OCI-LY7 (cell line): ENCODE measurements at regions not wholly inside any gene's neighbourhood (a gene's known extent, or its start where the extent isn't known, plus 50 kb on each side); places are given as distances from the start of the nearest gene placed in this dataset.

Experiments
- EZH2phosphoT487 ChIP-seq: fragments of 200-600 bp; sonication (generic); IDR thresholded peaks from 2 replicates; pipeline ENCODE4 v1.6.1; 2018; ENCODE audit warnings: low read depth, borderline replicate concordance, mild to moderate bottlenecking, mixed run types, antibody characterized with exemption, low read length, moderate library complexity, mixed read lengths
- TF ChIP-seq, protein P1 (sequence below): fragments of 200-600 bp; sonication (generic); conservative IDR thresholded peaks from 2 replicates; pipeline ENCODE4 v1.5.1; 2014; ENCODE audit warnings: mild to moderate bottlenecking, antibody characterized with exemption, low read length, moderate library complexity, mixed read lengths

DNA sequence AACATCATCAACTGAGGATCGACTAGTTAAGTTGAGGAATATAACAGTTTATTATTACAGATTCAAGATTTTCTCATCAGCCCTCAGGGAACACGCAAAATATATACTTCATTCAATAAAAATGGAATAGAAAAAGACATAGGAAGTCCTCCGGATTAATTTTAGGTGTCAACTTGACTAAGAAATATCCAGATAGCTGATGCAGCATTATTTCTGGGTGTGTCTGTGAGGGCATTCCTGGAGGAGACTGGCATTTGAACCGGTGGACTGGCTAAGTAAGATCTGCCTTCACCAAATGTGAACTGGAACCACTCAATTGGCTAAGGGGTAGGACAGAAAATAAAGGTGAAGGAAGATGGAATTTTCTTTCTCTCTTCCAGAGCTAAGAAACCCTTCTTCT lies 845.3 kb downstream of the SOCS6 start:
- TF ChIP-seq, protein P1, sequence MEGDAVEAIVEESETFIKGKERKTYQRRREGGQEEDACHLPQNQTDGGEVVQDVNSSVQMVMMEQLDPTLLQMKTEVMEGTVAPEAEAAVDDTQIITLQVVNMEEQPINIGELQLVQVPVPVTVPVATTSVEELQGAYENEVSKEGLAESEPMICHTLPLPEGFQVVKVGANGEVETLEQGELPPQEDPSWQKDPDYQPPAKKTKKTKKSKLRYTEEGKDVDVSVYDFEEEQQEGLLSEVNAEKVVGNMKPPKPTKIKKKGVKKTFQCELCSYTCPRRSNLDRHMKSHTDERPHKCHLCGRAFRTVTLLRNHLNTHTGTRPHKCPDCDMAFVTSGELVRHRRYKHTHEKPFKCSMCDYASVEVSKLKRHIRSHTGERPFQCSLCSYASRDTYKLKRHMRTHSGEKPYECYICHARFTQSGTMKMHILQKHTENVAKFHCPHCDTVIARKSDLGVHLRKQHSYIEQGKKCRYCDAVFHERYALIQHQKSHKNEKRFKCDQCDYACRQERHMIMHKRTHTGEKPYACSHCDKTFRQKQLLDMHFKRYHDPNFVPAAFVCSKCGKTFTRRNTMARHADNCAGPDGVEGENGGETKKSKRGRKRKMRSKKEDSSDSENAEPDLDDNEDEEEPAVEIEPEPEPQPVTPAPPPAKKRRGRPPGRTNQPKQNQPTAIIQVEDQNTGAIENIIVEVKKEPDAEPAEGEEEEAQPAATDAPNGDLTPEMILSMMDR: no peak
- no peak for TF ChIP-seq EZH2phosphoT487
